ENCODE measurements at regions not wholly inside any gene's neighbourhood (a gene's known extent, or its start where the extent isn't known, plus 50 kb on each side); places are given as distances from the start of the nearest gene placed in this dataset.

- TF ChIP-seq ZNF616 (CRISPR knock-in tag; IDR thresholded peaks at IDR 0.05; ENCODE audit: low read depth): no peak
- no peak for TF ChIP-seq ZNF281 (CRISPR knock-in tag; IDR thresholded peaks at IDR 0.05; ENCODE audit: borderline replicate concordance)
- TF ChIP-seq ZNF570 (CRISPR knock-in tag; IDR thresholded peaks at IDR 0.05; ENCODE audit: borderline replicate concordance): no peak
- TF ChIP-seq CREM (IDR thresholded peaks at IDR 0.05): no peak
- TF ChIP-seq CREM (CRISPR knock-in tag; IDR thresholded peaks at IDR 0.05): no peak
Observed at GRCh38 chrX:7198499-7198898, 50.5 kb upstream of the PUDP start (continued).

All from HepG2 (cell line).